Gastroesophageal sphincter (tissue), 3 donors: ENCODE measurements at regions not wholly inside any gene's neighbourhood (a gene's known extent, or its start where the extent isn't known, plus 50 kb on each side); places are given as distances from the start of the nearest gene placed in this dataset.

Source experiments
- CTCF ChIP-seq, 4 experiments: fragments of 200-600 bp in 2 of 4; fragments of 450-650 bp in 2 of 4; sonication (generic) in 1 of 4; IDR thresholded peaks; one replicate each; pipeline ENCODE4 v1.5.1; 2017 to 2019; ENCODE audit warnings: antibody characterized with exemption in 4 of 4, mild to moderate bottlenecking in 2 of 4, moderate library complexity in 2 of 4
- EP300 ChIP-seq: sonication (generic); formaldehyde crosslinking; IDR thresholded peaks from one replicate; pipeline ENCODE4 v1.6.1; 2017; ENCODE audit warnings: antibody characterized with exemption, mild to moderate bottlenecking
- POLR2A ChIP-seq, 2 donors: fragments of 450-650 bp; IDR thresholded peaks; one replicate each; pipeline ENCODE4 v1.6.1; 2017; ENCODE audit warnings: antibody characterized with exemption in 2 of 2, mild to moderate bottlenecking in 2 of 2, moderate library complexity in 1 of 2
- POLR2AphosphoS5 ChIP-seq: sonication (generic); formaldehyde crosslinking; IDR thresholded peaks from one replicate; pipeline ENCODE4 v1.6.1; 2017; ENCODE audit warnings: antibody characterized with exemption

- TF ChIP-seq CTCF (IDR thresholded peaks at IDR 0.05): no peak
- TF ChIP-seq POLR2AphosphoS5: no peak
- no peak for TF ChIP-seq POLR2A (IDR thresholded peaks at IDR 0.05)
- no peak for TF ChIP-seq EP300
These were observed 313.4 kb downstream of the MSX2 start for GRCh38 chr5:175037820-175038219.
